Fibroblast of skin of left biceps (primary cell): ENCODE measurements at regions not wholly inside any gene's neighbourhood (a gene's known extent, or its start where the extent isn't known, plus 50 kb on each side); places are given as distances from the start of the nearest gene placed in this dataset.

Experiments
- DNase-seq, 2 experiments: peaks; one replicate each; pipeline ENCODE4 v3.0.0-alpha.2; 2013; ENCODE audit warnings: low read depth in 2 of 2

- DNase-seq: peak; percentile 96 to 98
Measured at GRCh38 chr5:39518516-39518915, 93.7 kb upstream of the DAB2 start.

GRCh38 chr5:39517800-39518199, 93.0 kb upstream of the DAB2 start:
- DNase-seq: peak; percentile 96

GRCh38 chr5:39515881-39516280, 91.1 kb upstream of the DAB2 start:
- DNase-seq: no peak

GRCh38 chr5:39513236-39513635, 88.5 kb upstream of the DAB2 start:
- DNase-seq: no peak

- no peak for DNase-seq
Measured at GRCh38 chr5:39506211-39506610, 81.4 kb upstream of the DAB2 start.

GRCh38 chr5:39505791-39506190, 81.0 kb upstream of the DAB2 start:
- no peak for DNase-seq

- no peak for DNase-seq
Measured at GRCh38 chr5:39505363-39505762, 80.6 kb upstream of the DAB2 start.

GRCh38 chr5:39503155-39503554, 78.4 kb upstream of the DAB2 start:
- no peak for DNase-seq

GRCh38 chr5:39502704-39503103, 77.9 kb upstream of the DAB2 start:
- no peak for DNase-seq

- peak; percentile 78 to 80 for DNase-seq
Measured at GRCh38 chr5:39501397-39501796, 76.6 kb upstream of the DAB2 start.

- no peak for DNase-seq
Measured at GRCh38 chr5:39500551-39501175, 75.9 kb upstream of the DAB2 start.

GRCh38 chr5:39498278-39498952, 73.6 kb upstream of the DAB2 start:
- no peak for DNase-seq

- no peak for DNase-seq
Measured at GRCh38 chr5:39497322-39497721, 72.5 kb upstream of the DAB2 start.

- DNase-seq: no peak
Measured at GRCh38 chr5:39495227-39495626, 70.4 kb upstream of the DAB2 start.

- no peak for DNase-seq
Measured at GRCh38 chr5:39494534-39494933, 69.8 kb upstream of the DAB2 start.

GRCh38 chr5:39494107-39494510, 69.3 kb upstream of the DAB2 start:
- DNase-seq: no peak

- DNase-seq: no peak
Measured at GRCh38 chr5:39491210-39491609, 66.4 kb upstream of the DAB2 start.

- DNase-seq: no peak
Measured at GRCh38 chr5:39489263-39489662, 64.5 kb upstream of the DAB2 start.

GRCh38 chr5:39486790-39487189, 62.0 kb upstream of the DAB2 start:
- no peak for DNase-seq

- DNase-seq: no peak
Measured at GRCh38 chr5:39486361-39486760, 61.6 kb upstream of the DAB2 start.

- no peak for DNase-seq
Measured at GRCh38 chr5:39485079-39485478, 60.3 kb upstream of the DAB2 start.

- no peak for DNase-seq
Measured at GRCh38 chr5:39484673-39485072, 59.9 kb upstream of the DAB2 start.

GRCh38 chr5:39482098-39482497, 57.3 kb upstream of the DAB2 start:
- no peak for DNase-seq

GRCh38 chr5:39479537-39479936, 54.8 kb upstream of the DAB2 start:
- no peak for DNase-seq
